GM18519 (cell line): ENCODE measurements at regions not wholly inside any gene's neighbourhood (a gene's known extent, or its start where the extent isn't known, plus 50 kb on each side); places are given as distances from the start of the nearest gene placed in this dataset.

Experiments used
- ATAC-seq: cut with Tn5 transposase; IDR thresholded peaks from one replicate; pipeline ENCODE4 v1.9.1; 2021; ENCODE audit warnings: mild to moderate bottlenecking, moderate library complexity; ENCODE audit not compliant: unreplicated experiment, low FRiP score

GRCh38 chr12:115215544-115215943 is 531.6 kb upstream of the TBX3 start:
- no peak for ATAC-seq

- no peak for ATAC-seq
Observed at GRCh38 chr12:115213538-115214016, 529.6 kb upstream of the TBX3 start.

- ATAC-seq, result no peak
Observed at GRCh38 chr12:115213118-115213517, 529.1 kb upstream of the TBX3 start.

- ATAC-seq, result no peak
Observed at GRCh38 chr12:115212356-115212755, 528.4 kb upstream of the TBX3 start.

GRCh38 chr12:115210533-115211252 is 526.7 kb upstream of the TBX3 start:
- no peak for ATAC-seq

- ATAC-seq, result no peak
Observed at GRCh38 chr12:115209230-115209629, 525.3 kb upstream of the TBX3 start.

GRCh38 chr12:115208098-115208497 is 524.1 kb upstream of the TBX3 start:
- ATAC-seq, result no peak

- no peak for ATAC-seq
Observed at GRCh38 chr12:115207216-115207915, 523.4 kb upstream of the TBX3 start.

GRCh38 chr12:115206801-115207200 is 522.8 kb upstream of the TBX3 start:
- no peak for ATAC-seq

- ATAC-seq, result no peak
Observed at GRCh38 chr12:115205755-115206308, 521.9 kb upstream of the TBX3 start.

GRCh38 chr12:115204957-115205754 is 521.2 kb upstream of the TBX3 start:
- ATAC-seq, result no peak

- no peak for ATAC-seq
Observed at GRCh38 chr12:115203701-115204100, 519.7 kb upstream of the TBX3 start.

- no peak for ATAC-seq
Observed at GRCh38 chr12:115201966-115202365, 518.0 kb upstream of the TBX3 start.

GRCh38 chr12:115199831-115200230 is 515.9 kb upstream of the TBX3 start:
- ATAC-seq, result no peak

GRCh38 chr12:115194857-115195256 is 510.9 kb upstream of the TBX3 start:
- no peak for ATAC-seq

- no peak for ATAC-seq
Observed at GRCh38 chr12:115194448-115194847, 510.5 kb upstream of the TBX3 start.

- ATAC-seq, result no peak
Observed at GRCh38 chr12:115191342-115191741, 507.4 kb upstream of the TBX3 start.

GRCh38 chr12:115190010-115190770 is 506.2 kb upstream of the TBX3 start:
- ATAC-seq, result no peak

GRCh38 chr12:115185506-115185905 is 501.5 kb upstream of the TBX3 start:
- ATAC-seq, result no peak

GRCh38 chr12:115183752-115184151 is 499.8 kb upstream of the TBX3 start:
- no peak for ATAC-seq
